ENCODE measurements at regions not wholly inside any gene's neighbourhood (a gene's known extent, or its start where the extent isn't known, plus 50 kb on each side); places are given as distances from the start of the nearest gene placed in this dataset.

DNA sequence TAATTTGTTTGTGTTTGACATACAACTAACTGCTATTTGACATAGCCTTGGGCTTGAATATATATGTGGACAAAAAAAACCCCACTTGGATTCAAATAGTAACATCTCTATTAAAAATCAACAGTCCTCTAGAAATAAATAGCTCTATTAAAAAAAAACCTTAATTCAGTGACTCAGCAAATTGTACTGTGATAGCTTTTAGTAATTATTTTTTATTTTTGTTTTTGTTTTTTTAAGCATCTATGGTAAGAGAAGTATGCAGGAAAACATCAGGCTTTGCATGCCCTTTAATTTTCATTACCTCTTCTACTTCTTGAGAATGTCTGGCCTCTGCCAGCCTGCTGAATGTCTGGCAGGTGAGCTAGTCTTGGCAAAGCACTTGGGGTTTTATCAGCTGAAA lies 300.7 kb downstream of the NPR3 start:
- H3K9me3 ChIP-seq (ENCODE audit: low read length): peaks cover 3% of the 10 kb centered on the region; the same call in 1 of the 2 replicates
- CTCF ChIA-PET: no interaction called here
- no TSS peak for BruUV-seq (replicated peaks)
- no peaks in the 10 kb centered on the region for H3K79me2 ChIP-seq (ENCODE audit: low read length)
- no peak overlapping the region for H2AFZ ChIP-seq (ENCODE audit: low read length)
- TF ChIP-seq EZH2 (IDR thresholded peaks at IDR 0.05; ENCODE audit: low read length, unreplicated experiment): no peak
- TF ChIP-seq, protein P1, sequence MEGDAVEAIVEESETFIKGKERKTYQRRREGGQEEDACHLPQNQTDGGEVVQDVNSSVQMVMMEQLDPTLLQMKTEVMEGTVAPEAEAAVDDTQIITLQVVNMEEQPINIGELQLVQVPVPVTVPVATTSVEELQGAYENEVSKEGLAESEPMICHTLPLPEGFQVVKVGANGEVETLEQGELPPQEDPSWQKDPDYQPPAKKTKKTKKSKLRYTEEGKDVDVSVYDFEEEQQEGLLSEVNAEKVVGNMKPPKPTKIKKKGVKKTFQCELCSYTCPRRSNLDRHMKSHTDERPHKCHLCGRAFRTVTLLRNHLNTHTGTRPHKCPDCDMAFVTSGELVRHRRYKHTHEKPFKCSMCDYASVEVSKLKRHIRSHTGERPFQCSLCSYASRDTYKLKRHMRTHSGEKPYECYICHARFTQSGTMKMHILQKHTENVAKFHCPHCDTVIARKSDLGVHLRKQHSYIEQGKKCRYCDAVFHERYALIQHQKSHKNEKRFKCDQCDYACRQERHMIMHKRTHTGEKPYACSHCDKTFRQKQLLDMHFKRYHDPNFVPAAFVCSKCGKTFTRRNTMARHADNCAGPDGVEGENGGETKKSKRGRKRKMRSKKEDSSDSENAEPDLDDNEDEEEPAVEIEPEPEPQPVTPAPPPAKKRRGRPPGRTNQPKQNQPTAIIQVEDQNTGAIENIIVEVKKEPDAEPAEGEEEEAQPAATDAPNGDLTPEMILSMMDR (conservative IDR thresholded peaks at IDR 0.05; ENCODE audit: low read depth, low read length): no peak
- no peak for TF ChIP-seq EZH2phosphoT487 (IDR thresholded peaks at IDR 0.05; ENCODE audit: borderline replicate concordance, low read length)
- intact Hi-C loops (cut with micrococcal nuclease): no loop called here
- H3K4me3 ChIP-seq (ENCODE audit: low read length): no peak overlapping the region
- H3K27ac ChIP-seq (ENCODE audit: low read length): peak overlapping the region; percentile 98
- H3K27me3 ChIP-seq (ENCODE audit: low read length): no peaks in the 10 kb centered on the region
- peaks cover 5% of the 10 kb centered on the region for H3F3A ChIP-seq (ENCODE audit: low read length, unreplicated experiment)
- DNase-seq: no peak
- peaks cover 9% of the 10 kb centered on the region; the same call in 1 of the 2 replicates for H3K36me3 ChIP-seq (ENCODE audit: low read depth, low read length)
- H3K9ac ChIP-seq (ENCODE audit: low read length): no peak overlapping the region; the same call in 1 of the 2 replicates
- H3K9me2 ChIP-seq (replicated peaks; ENCODE audit: low read length): no peaks in the 10 kb centered on the region
- H3K4me1 ChIP-seq (ENCODE audit: insufficient read depth, low read length): peaks cover 30% of the 10 kb centered on the region
- no peak for ATAC-seq
- no peaks in the 10 kb centered on the region for H4K20me1 ChIP-seq (ENCODE audit: low read length)
- H3K4me2 ChIP-seq (ENCODE audit: low read length): no peak overlapping the region
- POLR2A ChIA-PET (ENCODE audit: unreplicated experiment): interaction anchor here (0.7 kb wide), 2 partner anchors 37 to 341 kb away, joined by 3 read pairs; no protein-coding TSS in a partner anchor

DNA sequence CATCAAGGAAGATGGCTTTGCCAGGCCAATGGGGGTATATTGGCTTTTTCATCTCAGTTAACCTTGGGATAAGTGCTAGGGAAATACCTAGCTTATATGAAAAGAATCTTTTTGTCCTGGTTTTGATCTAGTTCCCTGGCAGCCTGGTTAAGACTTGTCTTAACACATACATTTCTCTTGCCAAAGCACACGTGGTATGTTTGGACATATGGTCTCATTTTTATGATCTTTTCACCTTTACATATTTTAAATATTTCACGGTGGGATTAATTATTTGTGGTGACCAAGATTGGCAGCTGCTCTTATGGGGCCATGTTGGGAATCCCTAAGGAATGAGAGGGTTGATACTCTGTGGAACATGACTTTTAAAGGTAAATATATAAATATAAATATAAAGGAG lies 312.5 kb downstream of the NPR3 start:
- Histone ChIP-seq H3K9me2 (replicated peaks; ENCODE audit: low read length) (no peaks in the 10 kb centered on the region), H3K9ac (ENCODE audit: low read length) (no peak overlapping the region), H3K27ac (ENCODE audit: low read length) (no peak overlapping the region), H3K4me1 (ENCODE audit: insufficient read depth, low read length) (no peaks in the 10 kb centered on the region), H3F3A (ENCODE audit: low read length, unreplicated experiment) (no peaks in the 10 kb centered on the region), H4K20me1 (ENCODE audit: low read length) (no peaks in the 10 kb centered on the region), H2AFZ (ENCODE audit: low read length) (no peak overlapping the region), H3K36me3 (ENCODE audit: low read depth, low read length) (no peaks in the 10 kb centered on the region), H3K27me3 (ENCODE audit: low read length) (no peaks in the 10 kb centered on the region), H3K9me3 (ENCODE audit: low read length) (no peaks in the 10 kb centered on the region), H3K79me2 (ENCODE audit: low read length) (no peaks in the 10 kb centered on the region), H3K4me2 (ENCODE audit: low read length) (no peak overlapping the region), H3K4me3 (ENCODE audit: low read length) (no peak overlapping the region)
- ChIA-PET POLR2A (ENCODE audit: unreplicated experiment) (no interaction called here), CTCF (no interaction called here)
- no peak for ATAC-seq
- no peak for TF ChIP-seq EZH2phosphoT487 (IDR thresholded peaks at IDR 0.05; ENCODE audit: borderline replicate concordance, low read length)
- TF ChIP-seq, protein P1 (conservative IDR thresholded peaks at IDR 0.05; ENCODE audit: low read depth, low read length): no peak
- no peak for TF ChIP-seq EZH2 (IDR thresholded peaks at IDR 0.05; ENCODE audit: low read length, unreplicated experiment)
- no peak for DNase-seq
- intact Hi-C loops (cut with micrococcal nuclease): no loop called here
- BruUV-seq (replicated peaks): no TSS peak

DNA sequence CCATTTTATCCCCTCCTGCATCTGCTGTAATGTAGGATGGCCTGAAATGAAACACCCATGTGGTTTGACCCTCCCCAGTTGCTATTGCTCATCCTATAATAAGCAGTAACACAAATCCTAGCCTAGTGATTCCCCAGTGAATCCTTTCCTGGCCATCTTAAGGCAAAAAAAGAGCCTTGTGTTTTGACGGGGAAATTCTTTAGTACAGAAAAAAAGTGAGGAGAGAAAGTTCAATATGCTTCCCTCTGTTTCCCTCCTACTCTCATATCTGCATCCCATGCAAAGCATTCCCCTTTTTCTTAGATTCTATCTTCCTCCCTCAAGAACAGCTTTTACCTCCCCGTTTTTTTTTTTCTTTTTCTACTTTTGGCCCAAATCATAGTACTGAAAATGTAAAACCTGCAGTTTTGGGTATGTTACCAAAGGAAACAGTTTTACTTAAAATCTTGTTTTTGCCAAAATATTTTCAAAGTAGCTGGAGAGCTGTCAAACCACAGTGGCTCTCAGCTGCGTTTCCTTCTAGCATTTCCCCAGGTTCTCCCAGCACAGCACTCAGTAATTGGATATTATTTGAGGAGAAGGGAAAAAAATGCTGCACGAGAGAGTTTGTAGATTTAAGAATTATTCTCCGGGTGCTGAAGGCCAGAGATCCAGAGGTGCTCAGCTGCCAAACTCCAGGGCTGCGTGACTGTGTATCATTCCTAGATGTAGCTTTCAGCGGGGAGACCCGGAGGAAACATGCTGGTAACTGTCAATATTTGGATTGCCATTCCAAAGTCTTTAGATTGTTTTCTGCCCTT lies 321.4 kb downstream of the NPR3 start:
- H3K36me3 ChIP-seq (ENCODE audit: low read depth, low read length): no peaks in the 10 kb centered on the region
- no peak overlapping the region for H3K4me3 ChIP-seq (ENCODE audit: low read length)
- TF ChIP-seq, protein P1 (conservative IDR thresholded peaks at IDR 0.05; ENCODE audit: low read depth, low read length): no peak
- TF ChIP-seq EZH2phosphoT487 (IDR thresholded peaks at IDR 0.05; ENCODE audit: borderline replicate concordance, low read length): no peak
- TF ChIP-seq EZH2 (IDR thresholded peaks at IDR 0.05; ENCODE audit: low read length, unreplicated experiment): no peak
- no peaks in the 10 kb centered on the region for H3K4me1 ChIP-seq (ENCODE audit: insufficient read depth, low read length)
- ChIA-PET CTCF (no interaction called here), POLR2A (ENCODE audit: unreplicated experiment) (no interaction called here)
- H3K27me3 ChIP-seq (ENCODE audit: low read length): no peaks in the 10 kb centered on the region
- no peaks in the 10 kb centered on the region for H3K79me2 ChIP-seq (ENCODE audit: low read length)
- intact Hi-C loops (cut with micrococcal nuclease): no loop called here
- H3F3A ChIP-seq (ENCODE audit: low read length, unreplicated experiment): no peaks in the 10 kb centered on the region
- no peak overlapping the region for H3K27ac ChIP-seq (ENCODE audit: low read length)
- BruUV-seq (replicated peaks): no TSS peak
- H3K9me2 ChIP-seq (replicated peaks; ENCODE audit: low read length): no peaks in the 10 kb centered on the region
- no peak for DNase-seq
- no peaks in the 10 kb centered on the region for H3K9me3 ChIP-seq (ENCODE audit: low read length)
- ATAC-seq: no peak
- no peak overlapping the region for H2AFZ ChIP-seq (ENCODE audit: low read length)
- no peaks in the 10 kb centered on the region for H4K20me1 ChIP-seq (ENCODE audit: low read length)
- no peak overlapping the region for H3K9ac ChIP-seq (ENCODE audit: low read length)
- no peak overlapping the region for H3K4me2 ChIP-seq (ENCODE audit: low read length)

All from PC-3 (cell line).